AG09319 (cell line): ENCODE measurements at regions not wholly inside any gene's neighbourhood (a gene's known extent, or its start where the extent isn't known, plus 50 kb on each side); places are given as distances from the start of the nearest gene placed in this dataset.

ENCODE experiments used
- DNase-seq: peaks from one replicate; pipeline ENCODE4 v3.0.0-alpha.2; 2010; ENCODE audit warnings: low read depth; ENCODE audit errors: extremely low read depth
- TF ChIP-seq, protein P1 (sequence below): IDR thresholded peaks from 2 replicates; pipeline ENCODE4 v1.5.1; 2011; ENCODE audit warnings: low read depth, mild to moderate bottlenecking, inconsistent platforms, low read length, moderate library complexity

DNA sequence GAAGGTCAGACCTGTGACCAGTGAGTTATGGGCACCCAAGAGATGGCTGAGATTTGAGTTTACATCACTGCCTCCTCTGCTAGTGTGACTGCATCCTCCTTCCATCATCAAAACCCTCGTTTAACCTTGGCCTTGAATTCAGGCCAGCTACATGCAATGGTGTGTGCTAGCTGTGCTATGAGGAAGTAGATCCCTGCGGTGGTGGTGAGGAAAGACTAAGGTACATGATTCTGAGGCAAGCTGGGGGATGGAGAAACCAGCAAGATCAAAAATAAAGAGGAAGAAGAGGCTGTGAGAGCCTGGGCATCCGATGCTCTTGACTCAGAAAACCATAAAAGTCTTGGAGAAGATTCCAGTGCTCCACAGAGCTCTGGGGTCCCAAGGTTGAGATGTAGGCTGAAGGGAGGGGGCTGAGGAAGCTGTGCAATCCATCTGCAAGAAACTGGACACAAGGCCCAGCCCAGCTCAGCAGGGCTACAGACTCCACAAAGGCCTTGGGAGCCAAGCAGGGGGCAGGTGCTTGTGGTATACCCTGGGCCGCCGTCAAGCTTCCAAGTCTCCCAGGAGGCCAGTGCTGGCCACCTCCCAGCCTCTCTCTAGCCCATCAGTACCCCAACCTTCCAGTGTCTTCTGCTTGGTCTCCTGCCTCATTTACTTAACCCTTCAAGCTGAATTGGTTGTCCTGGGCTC lies 774.8 kb downstream of the VRK1 start:
- TF ChIP-seq, protein P1, sequence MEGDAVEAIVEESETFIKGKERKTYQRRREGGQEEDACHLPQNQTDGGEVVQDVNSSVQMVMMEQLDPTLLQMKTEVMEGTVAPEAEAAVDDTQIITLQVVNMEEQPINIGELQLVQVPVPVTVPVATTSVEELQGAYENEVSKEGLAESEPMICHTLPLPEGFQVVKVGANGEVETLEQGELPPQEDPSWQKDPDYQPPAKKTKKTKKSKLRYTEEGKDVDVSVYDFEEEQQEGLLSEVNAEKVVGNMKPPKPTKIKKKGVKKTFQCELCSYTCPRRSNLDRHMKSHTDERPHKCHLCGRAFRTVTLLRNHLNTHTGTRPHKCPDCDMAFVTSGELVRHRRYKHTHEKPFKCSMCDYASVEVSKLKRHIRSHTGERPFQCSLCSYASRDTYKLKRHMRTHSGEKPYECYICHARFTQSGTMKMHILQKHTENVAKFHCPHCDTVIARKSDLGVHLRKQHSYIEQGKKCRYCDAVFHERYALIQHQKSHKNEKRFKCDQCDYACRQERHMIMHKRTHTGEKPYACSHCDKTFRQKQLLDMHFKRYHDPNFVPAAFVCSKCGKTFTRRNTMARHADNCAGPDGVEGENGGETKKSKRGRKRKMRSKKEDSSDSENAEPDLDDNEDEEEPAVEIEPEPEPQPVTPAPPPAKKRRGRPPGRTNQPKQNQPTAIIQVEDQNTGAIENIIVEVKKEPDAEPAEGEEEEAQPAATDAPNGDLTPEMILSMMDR = no peak
- no peak for DNase-seq

DNA sequence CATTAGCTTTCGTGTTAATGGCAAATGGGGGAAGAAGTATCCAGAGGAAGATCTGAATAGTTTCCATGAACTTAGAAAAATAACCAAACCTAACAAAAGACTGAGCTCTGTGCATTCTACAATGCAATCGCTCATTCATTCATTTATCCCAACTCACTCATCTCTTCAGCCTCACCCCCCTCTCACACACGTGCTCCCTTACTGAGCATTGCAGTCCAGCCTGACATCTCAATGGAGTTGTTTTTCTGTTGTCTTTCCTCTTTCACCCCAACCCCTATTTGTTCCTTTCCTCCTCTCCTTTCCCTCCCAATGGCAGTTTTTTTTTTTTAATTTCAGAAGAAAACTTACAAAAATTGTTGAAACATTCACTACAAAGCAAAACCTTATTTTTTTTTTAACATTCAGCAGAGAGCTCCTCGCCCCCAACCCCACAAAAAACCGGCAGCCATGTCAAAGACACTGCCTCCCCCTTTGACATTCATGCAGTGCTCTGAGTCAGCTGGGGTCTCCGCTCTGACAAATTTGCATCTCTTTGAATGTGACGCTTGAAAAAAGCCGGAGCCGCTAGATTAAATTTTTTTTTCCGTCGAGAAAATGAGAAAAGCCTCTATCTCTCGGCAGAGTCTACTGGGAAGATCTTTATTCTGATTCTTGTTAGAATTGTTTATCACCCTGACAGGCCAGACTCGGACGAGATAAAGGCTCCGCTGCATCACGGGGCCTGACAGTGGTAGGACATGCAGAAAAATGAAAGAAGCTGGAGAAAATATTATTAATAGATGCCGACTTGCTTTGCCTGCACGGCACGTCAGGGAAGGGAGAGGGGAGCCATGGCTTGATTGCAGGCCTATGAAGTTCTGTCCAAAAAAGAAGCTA lies 775.6 kb downstream of the VRK1 start:
- TF ChIP-seq, protein P1 = no peak
- DNase-seq = no peak

DNA sequence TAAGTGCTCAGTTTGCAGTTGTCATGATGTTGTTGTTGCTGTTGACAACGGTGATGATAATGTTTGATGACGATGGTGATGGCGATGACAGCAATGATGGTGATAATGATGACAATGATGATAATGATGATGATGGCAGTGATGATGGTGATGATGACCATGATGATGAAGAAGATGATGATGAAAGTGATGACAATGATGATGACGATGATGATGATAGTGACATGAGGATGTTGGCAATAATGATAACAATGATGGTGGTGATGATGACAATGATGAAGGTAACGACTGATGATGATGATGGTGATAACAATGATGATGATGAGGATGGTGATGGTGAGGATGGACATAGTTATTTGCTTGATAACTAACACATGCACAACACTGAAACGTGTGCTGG lies 778.5 kb downstream of the VRK1 start:
- DNase-seq = no peak
- TF ChIP-seq, protein P1 = no peak

DNA sequence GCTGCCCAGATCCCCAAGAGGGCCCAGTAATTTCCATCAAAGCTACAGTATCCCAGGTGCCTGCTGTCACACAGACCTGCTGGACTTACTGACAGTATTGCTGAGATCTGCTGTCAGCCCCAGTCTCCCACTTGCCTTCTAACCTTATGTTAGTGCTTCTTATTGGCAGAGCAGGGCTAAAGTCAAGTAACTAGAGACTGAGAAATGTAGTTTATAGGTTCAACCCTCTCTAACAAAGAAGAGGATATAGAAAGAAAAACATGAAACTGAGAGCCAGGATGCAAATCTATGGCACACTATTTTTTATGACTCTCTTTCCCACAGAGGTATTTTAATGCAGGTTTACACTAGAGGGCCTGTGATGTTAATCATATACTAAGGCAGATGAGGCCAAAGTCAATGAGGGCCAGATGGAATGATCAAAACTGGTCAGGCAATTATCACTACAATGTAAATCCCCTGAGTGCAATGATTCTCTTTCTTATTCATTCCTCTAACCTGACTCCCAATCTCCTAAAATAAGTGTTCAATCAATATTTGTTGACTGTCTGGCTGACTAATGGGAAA lies 781.9 kb downstream of the VRK1 start:
- no peak for DNase-seq
- TF ChIP-seq, protein P1 = no peak

DNA sequence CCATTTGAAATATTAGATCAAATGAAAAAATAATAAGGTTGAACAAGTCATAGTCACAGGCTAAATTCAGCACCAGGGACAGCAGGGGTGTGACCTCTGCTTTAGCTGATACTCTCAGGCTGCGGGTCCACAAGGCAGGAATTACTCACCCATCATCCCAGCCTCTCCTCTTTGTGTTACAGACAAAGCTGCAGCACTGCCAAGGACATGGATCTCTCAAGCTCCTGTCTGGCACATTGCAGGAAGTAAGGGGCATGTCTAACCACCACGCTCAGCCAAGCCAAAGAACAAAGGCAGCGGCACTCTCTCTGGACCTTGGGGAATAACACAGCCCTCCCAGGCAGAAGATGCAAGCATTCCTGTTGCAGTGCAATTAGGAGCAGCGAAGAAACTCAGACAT lies 783.8 kb downstream of the VRK1 start:
- no peak for DNase-seq
- TF ChIP-seq, protein P1 = no peak

DNA sequence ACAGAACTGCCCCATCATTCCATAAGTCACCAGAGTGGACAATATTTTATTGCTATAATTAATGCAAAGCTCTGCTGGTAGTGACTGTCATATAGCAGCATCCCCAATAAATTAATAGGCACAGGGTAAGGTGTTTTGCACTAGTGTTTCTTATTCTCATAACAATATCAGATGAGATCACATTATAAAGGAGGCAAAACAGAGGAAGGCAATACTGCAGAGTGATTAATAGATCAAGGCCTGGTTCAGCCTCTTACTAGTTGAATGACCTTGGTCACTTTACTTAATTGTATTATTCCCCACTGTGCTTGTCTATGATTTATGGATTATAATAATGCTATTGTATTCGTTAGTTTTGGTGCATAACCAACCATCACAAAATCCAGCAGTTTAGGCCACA lies 784.8 kb downstream of the VRK1 start:
- TF ChIP-seq, protein P1 = no peak
- DNase-seq = no peak

DNA sequence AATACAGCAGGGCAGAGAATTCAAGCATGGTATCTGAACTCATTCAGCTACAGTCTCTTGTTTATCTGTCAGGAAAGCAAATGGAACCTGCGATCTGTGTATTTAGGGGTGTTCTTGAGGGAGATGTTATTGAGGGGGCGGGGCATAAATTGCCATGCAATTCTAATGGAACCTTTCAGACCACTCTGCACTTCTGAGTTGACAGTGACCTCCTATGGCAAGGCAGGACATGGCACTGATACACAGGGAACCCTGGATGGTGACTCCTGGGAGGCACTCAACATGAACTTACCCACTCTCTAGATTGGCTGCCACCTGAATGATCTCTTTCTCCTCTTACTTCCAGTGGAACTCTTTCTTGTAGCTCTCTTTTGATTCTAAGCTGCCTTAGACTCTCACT lies 787.3 kb downstream of the VRK1 start:
- TF ChIP-seq, protein P1 = no peak
- no peak for DNase-seq
